PC-9 (cell line): ENCODE measurements at regions not wholly inside any gene's neighbourhood (a gene's known extent, or its start where the extent isn't known, plus 50 kb on each side); places are given as distances from the start of the nearest gene placed in this dataset.

Source experiments
- BruUV-seq: library from RNA; stranded (reverse); fragments of 400-500 nt; replicated peaks from 2 replicates; lab custom pipeline; 2021; lab: Mats Ljungman, UMichigan
- CTCF ChIA-PET: fragments of 300-600 bp; sonication (Branson Sonifier 250); formaldehyde crosslinking; loops from one replicate; lab custom pipeline; 2022; ENCODE audit warnings: antibody characterized with exemption; lab: Charles Lee
- POLR2A ChIA-PET: fragments of 300-600 bp; sonication (Branson Sonifier 250); formaldehyde crosslinking; loops from one replicate; lab custom pipeline; 2022; ENCODE audit warnings: antibody characterized with exemption; ENCODE audit not compliant: unreplicated experiment; lab: Charles Lee
- DNase-seq, 2 experiments: peaks; one replicate each; pipeline versions ENCODE4 v3.0.0 to v3.0.0-alpha.2; 2015 to 2022; ENCODE audit warnings: mixed read lengths in 1 of 2
- H2AFZ ChIP-seq: fragments of 200-600 bp; sonication (generic); 2 replicates; pipeline ENCODE4 v1.8.1; 2017; ENCODE audit warnings: antibody characterized with exemption
- H3F3A ChIP-seq: fragments of 200-600 bp; sonication (generic); 2 replicates; pipeline ENCODE4 v1.8.1; 2017; ENCODE audit warnings: antibody characterized with exemption, mild to moderate bottlenecking, low read depth; ENCODE audit not compliant: insufficient read depth
- H3K27ac ChIP-seq: fragments of 200-600 bp; sonication (generic); 2 replicates; pipeline ENCODE4 v1.6.1; 2016; ENCODE audit warnings: mixed run types
- H3K27me3 ChIP-seq: fragments of 200-600 bp; sonication (generic); 2 replicates; pipeline ENCODE4 v1.6.1; 2016; ENCODE audit warnings: low read depth, mixed run types; ENCODE audit not compliant: insufficient read depth
- H3K36me3 ChIP-seq: fragments of 200-600 bp; sonication (generic); 2 replicates; pipeline ENCODE4 v1.6.1; 2016; ENCODE audit warnings: low read depth, mixed run types
- H3K4me1 ChIP-seq: fragments of 200-600 bp; sonication (generic); replicated peaks from 2 replicates; pipeline ENCODE4 v1.6.1; 2016; ENCODE audit warnings: mixed run types; ENCODE audit not compliant: insufficient read depth
- H3K4me2 ChIP-seq: fragments of 200-600 bp; sonication (generic); 2 replicates; pipeline ENCODE4 v1.6.1; 2017; ENCODE audit warnings: mixed run types
- H3K4me3 ChIP-seq: fragments of 200-600 bp; sonication (generic); 2 replicates; pipeline ENCODE4 v1.6.1; 2016; ENCODE audit warnings: mixed run types
- H3K79me2 ChIP-seq: fragments of 200-600 bp; sonication (generic); 2 replicates; pipeline ENCODE4 v1.6.1; 2017; ENCODE audit warnings: low read depth, mixed run types
- H3K9me2 ChIP-seq: fragments of 200-600 bp; sonication (generic); 2 replicates; pipeline ENCODE4 v1.8.1; 2017; ENCODE audit warnings: mild to moderate bottlenecking; ENCODE audit not compliant: insufficient read depth
- H3K9me3 ChIP-seq: fragments of 200-600 bp; sonication (generic); 2 replicates; pipeline ENCODE4 v1.8.1; 2016; ENCODE audit warnings: low read depth; ENCODE audit not compliant: insufficient read depth
- H4K20me1 ChIP-seq: fragments of 200-600 bp; sonication (generic); 2 replicates; pipeline ENCODE4 v1.8.1; 2017; ENCODE audit not compliant: insufficient read depth
- CTCF ChIP-seq: fragments of 200-600 bp; sonication (generic); conservative IDR thresholded peaks from 2 replicates; pipeline ENCODE4 v1.6.1; 2017; ENCODE audit warnings: mixed run types, antibody characterized with exemption, mild to moderate bottlenecking, moderate library complexity
- EZH2 ChIP-seq: fragments of 200-600 bp; sonication (generic); IDR thresholded peaks from 2 replicates; pipeline ENCODE4 v1.8.0; 2017; ENCODE audit warnings: antibody characterized with exemption, low read depth
- intact Hi-C: fragments of 100-400 bp; cut with micrococcal nuclease; formaldehyde crosslinking; loops from one replicate; pipeline ENCODE4 v1.10.0; 2022; ENCODE audit not compliant: unreplicated experiment

GRCh38 chr5:83001796-83002381 is 75.3 kb downstream of the TMEM167A start:
- H3K4me1 ChIP-seq, result 0 out of 2 replicates have a peak, but pooled peaks cover 5% of the 10 kb centered on the region
- no peaks in the 10 kb centered on the region for H4K20me1 ChIP-seq
- no peak for DNase-seq
- intact Hi-C loops, result no loop called here
- no peaks in the 10 kb centered on the region for H3K36me3 ChIP-seq
- no TSS peak for BruUV-seq
- no peaks in the 10 kb centered on the region for H3K79me2 ChIP-seq
- H2AFZ ChIP-seq, result no peak overlapping the region
- no peak overlapping the region for H3K4me2 ChIP-seq
- H3K9me2 ChIP-seq, result no peaks in the 10 kb centered on the region
- H3K27me3 ChIP-seq, result no peaks in the 10 kb centered on the region
- TF ChIP-seq CTCF (no peak), EZH2 (no peak)
- ChIA-PET POLR2A (no interaction called here), CTCF (no interaction called here)
- no peaks in the 10 kb centered on the region for H3K9me3 ChIP-seq
- H3K27ac ChIP-seq, result no peak overlapping the region
- no peak overlapping the region for H3K4me3 ChIP-seq
- H3F3A ChIP-seq, result no peaks in the 10 kb centered on the region

DNA sequence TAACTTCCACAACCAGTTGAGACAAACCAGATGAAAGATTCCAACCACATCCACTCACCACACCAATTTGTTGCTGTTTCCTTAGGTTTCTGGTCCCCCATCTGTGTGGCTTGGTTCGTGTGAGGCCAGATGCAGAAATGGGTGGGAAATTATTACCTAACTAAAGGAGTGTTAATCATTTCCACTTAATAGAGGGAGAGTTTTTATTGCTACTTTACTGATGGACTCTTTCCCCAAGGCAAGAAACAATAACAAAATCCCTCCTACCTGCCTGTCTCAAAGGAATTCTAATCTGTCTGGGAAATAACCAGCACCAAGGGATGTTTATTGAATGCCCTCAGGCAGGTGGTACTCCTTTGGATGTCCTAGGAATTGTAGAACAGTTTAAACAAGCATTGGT is 76.3 kb downstream of the TMEM167A start:
- H3F3A ChIP-seq, result no peaks in the 10 kb centered on the region
- DNase-seq, result no peak
- no peaks in the 10 kb centered on the region for H3K9me3 ChIP-seq
- no peak overlapping the region for H2AFZ ChIP-seq
- ChIA-PET POLR2A (no interaction called here), CTCF (no interaction called here)
- H4K20me1 ChIP-seq, result no peaks in the 10 kb centered on the region
- no peaks in the 10 kb centered on the region for H3K9me2 ChIP-seq
- no peak overlapping the region for H3K4me2 ChIP-seq
- H3K4me3 ChIP-seq, result no peak overlapping the region
- no peaks in the 10 kb centered on the region for H3K36me3 ChIP-seq
- intact Hi-C loops, result no loop called here
- H3K27me3 ChIP-seq, result no peaks in the 10 kb centered on the region
- no peak overlapping the region for H3K27ac ChIP-seq
- BruUV-seq, result no TSS peak
- TF ChIP-seq EZH2 (no peak), CTCF (no peak)
- H3K4me1 ChIP-seq, result 0 out of 2 replicates have a peak, but pooled peaks cover 5% of the 10 kb centered on the region
- no peaks in the 10 kb centered on the region for H3K79me2 ChIP-seq

DNA sequence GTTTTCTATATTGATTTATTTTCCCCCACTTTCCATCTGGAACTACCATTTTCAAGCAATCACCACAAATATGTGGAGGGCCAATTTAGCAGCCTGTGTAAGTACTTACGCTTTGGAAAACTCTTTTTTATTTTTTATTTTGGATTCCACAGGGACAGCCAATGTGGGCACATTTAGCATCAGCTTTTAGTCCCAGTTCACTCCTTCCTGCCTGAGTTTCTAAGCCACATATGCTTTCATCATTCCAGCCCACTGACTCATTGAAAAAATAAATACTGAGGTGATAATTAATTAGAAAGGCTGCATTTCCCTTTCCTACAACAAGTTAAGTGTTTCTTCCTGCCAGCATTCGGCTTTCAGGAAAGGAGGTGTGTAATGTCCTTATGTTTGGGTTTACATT is 76.8 kb downstream of the TMEM167A start:
- TF ChIP-seq EZH2, result no peak
- no peak for TF ChIP-seq CTCF
- H3K4me2 ChIP-seq, result no peak overlapping the region
- intact Hi-C loops, result no loop called here
- ChIA-PET POLR2A (no interaction called here), CTCF (no interaction called here)
- no peaks in the 10 kb centered on the region for H3K79me2 ChIP-seq
- H3K9me2 ChIP-seq, result no peaks in the 10 kb centered on the region
- H2AFZ ChIP-seq, result no peak overlapping the region
- 0 out of 2 replicates have a peak, but pooled peaks cover 5% of the 10 kb centered on the region for H3K4me1 ChIP-seq
- no peaks in the 10 kb centered on the region for H3K9me3 ChIP-seq
- no peaks in the 10 kb centered on the region for H4K20me1 ChIP-seq
- no TSS peak for BruUV-seq
- no peak overlapping the region for H3K27ac ChIP-seq
- no peak overlapping the region for H3K4me3 ChIP-seq
- no peaks in the 10 kb centered on the region for H3F3A ChIP-seq
- no peak for DNase-seq
- H3K27me3 ChIP-seq, result no peaks in the 10 kb centered on the region
- H3K36me3 ChIP-seq, result no peaks in the 10 kb centered on the region
